H9 (cell line): ENCODE measurements at regions not wholly inside any gene's neighbourhood (a gene's known extent, or its start where the extent isn't known, plus 50 kb on each side); places are given as distances from the start of the nearest gene placed in this dataset.

Experiments used
- DNase-seq: peaks from one replicate; pipeline ENCODE4 v3.0.0-alpha.2; 2017
- H2AFZ ChIP-seq: one replicate; pipeline ENCODE4 v1.6.1; 2013; ENCODE audit warnings: mild to moderate bottlenecking, low read length, control low read depth, moderate library complexity
- H2AK5ac ChIP-seq: 2 replicates; pipeline ENCODE4 v1.6.1; 2013; ENCODE audit warnings: low read length, control low read depth, mixed read lengths; ENCODE audit not compliant: insufficient read length
- H2BK120ac ChIP-seq: one replicate; pipeline ENCODE4 v1.6.1; 2013; ENCODE audit warnings: low read depth, mild to moderate bottlenecking, low read length, control low read depth, inconsistent platforms; ENCODE audit not compliant: poor library complexity, severe bottlenecking
- H2BK12ac ChIP-seq: 2 replicates; pipeline ENCODE4 v1.6.1; 2013; ENCODE audit warnings: low read length, control low read depth, mixed read lengths, low read depth; ENCODE audit not compliant: insufficient read length
- H2BK15ac ChIP-seq: 2 replicates; pipeline ENCODE4 v1.6.1; 2013; ENCODE audit warnings: low read depth, low read length, control low read depth
- H2BK20ac ChIP-seq: one replicate; pipeline ENCODE4 v1.6.1; 2013; ENCODE audit warnings: low read depth, mild to moderate bottlenecking, low read length, control low read depth, inconsistent platforms; ENCODE audit not compliant: poor library complexity, severe bottlenecking
- H2BK5ac ChIP-seq: 2 replicates; pipeline ENCODE4 v1.6.1; 2013; ENCODE audit warnings: low read length, control low read depth, mixed read lengths; ENCODE audit not compliant: insufficient read length
- H3K14ac ChIP-seq: 2 replicates; pipeline ENCODE4 v1.6.1; 2013; ENCODE audit warnings: low read length, control low read depth; ENCODE audit not compliant: insufficient read depth
- H3K18ac ChIP-seq: 2 replicates; pipeline ENCODE4 v1.6.1; 2013; ENCODE audit warnings: low read depth, mild to moderate bottlenecking, mixed read lengths, low read length, control low read depth; ENCODE audit not compliant: insufficient read length
- H3K23ac ChIP-seq: 2 replicates; pipeline ENCODE4 v1.6.1; 2013; ENCODE audit warnings: low read length, control low read depth, mixed read lengths, low read depth; ENCODE audit not compliant: insufficient read length
- H3K23me2 ChIP-seq: 2 replicates; pipeline ENCODE4 v1.6.1; 2013; ENCODE audit warnings: low read depth, mild to moderate bottlenecking, mixed read lengths, low read length, control low read depth; ENCODE audit not compliant: insufficient read length, poor library complexity, severe bottlenecking
- H3K27ac ChIP-seq: 2 replicates; pipeline ENCODE4 v1.5.1; 2013; ENCODE audit warnings: low read length, control low read depth, mixed read lengths, low read depth; ENCODE audit not compliant: insufficient read length
- H3K27me3 ChIP-seq: 2 replicates; pipeline ENCODE4 v1.6.1; 2013; ENCODE audit warnings: low read length, control low read depth, inconsistent platforms; ENCODE audit not compliant: insufficient read depth
- H3K4ac ChIP-seq: 2 replicates; pipeline ENCODE4 v1.6.1; 2013; ENCODE audit warnings: low read depth, mild to moderate bottlenecking, control low read depth, inconsistent platforms, low read length, moderate library complexity
- H3K4me1 ChIP-seq: 2 replicates; pipeline ENCODE4 v1.6.1; 2013; ENCODE audit warnings: low read length, control low read depth, inconsistent platforms; ENCODE audit not compliant: insufficient read depth
- H3K4me2 ChIP-seq: 2 replicates; pipeline ENCODE4 v1.6.1; 2013; ENCODE audit warnings: low read length, control low read depth, mixed read lengths; ENCODE audit not compliant: insufficient read length, insufficient read depth
- H3K56ac ChIP-seq: 2 replicates; pipeline ENCODE4 v1.6.1; 2013; ENCODE audit warnings: low read depth, mild to moderate bottlenecking, mixed read lengths, low read length, control low read depth; ENCODE audit not compliant: insufficient read length
- H3K79me1 ChIP-seq: 2 replicates; pipeline ENCODE4 v1.6.1; 2013; ENCODE audit warnings: low read depth, mild to moderate bottlenecking, moderate library complexity, low read length, control low read depth, inconsistent platforms; ENCODE audit not compliant: insufficient read depth, poor library complexity, severe bottlenecking
- H3K79me2 ChIP-seq: 2 replicates; pipeline ENCODE4 v1.6.1; 2013; ENCODE audit warnings: low read length, control low read depth, inconsistent platforms; ENCODE audit not compliant: insufficient read depth
- H3K9ac ChIP-seq: 2 replicates; pipeline ENCODE4 v1.6.1; 2013; ENCODE audit warnings: low read length, control low read depth, mixed read lengths; ENCODE audit not compliant: insufficient read length; ENCODE audit errors: extremely low read depth
- H3K9me3 ChIP-seq: one replicate; pipeline ENCODE4 v1.6.1; 2013; ENCODE audit warnings: low read depth, low read length, inconsistent platforms; ENCODE audit not compliant: control insufficient read depth
- H3T11ph ChIP-seq: one replicate; pipeline ENCODE4 v1.6.1; 2013; ENCODE audit warnings: mild to moderate bottlenecking, low read length, control low read depth, inconsistent platforms
- H4K20me1 ChIP-seq: one replicate; pipeline ENCODE4 v1.6.1; 2013; ENCODE audit not compliant: control insufficient read depth, insufficient read length, insufficient read depth
- H4K5ac ChIP-seq: 2 replicates; pipeline ENCODE4 v1.6.1; 2013; ENCODE audit warnings: low read depth, mild to moderate bottlenecking, mixed read lengths, low read length, control low read depth; ENCODE audit not compliant: insufficient read length
- H4K8ac ChIP-seq: replicated peaks from 2 replicates; pipeline ENCODE4 v1.6.1; 2013; ENCODE audit warnings: low read length, control low read depth, mixed read lengths, low read depth; ENCODE audit not compliant: insufficient read length
- H4K91ac ChIP-seq: 2 replicates; pipeline ENCODE4 v1.6.1; 2013; ENCODE audit warnings: low read depth, mild to moderate bottlenecking, moderate library complexity, mixed read lengths, low read length, control low read depth; ENCODE audit not compliant: insufficient read length
- H3K27ac Mint-ChIP-seq, 3 experiments: 2 replicates in 2 of 3; 3 replicates in 1 of 3; pipeline ENCODE4 v1.8.0; 2020 to 2021; ENCODE audit warnings: mixed read lengths in 3 of 3, mild to moderate bottlenecking in 1 of 3, moderate library complexity in 1 of 3
- H3K27me3 Mint-ChIP-seq: 2 replicates; pipeline ENCODE4 v1.8.0; 2021; ENCODE audit warnings: low read depth, mild to moderate bottlenecking, moderate library complexity, mixed read lengths
- H3K36me3 Mint-ChIP-seq, 3 experiments: 2 replicates in 2 of 3; 3 replicates in 1 of 3; pipeline ENCODE4 v1.8.0; 2020 to 2021; ENCODE audit warnings: low read depth in 3 of 3, mixed read lengths in 3 of 3; ENCODE audit not compliant: insufficient read depth in 1 of 3
- H3K4me1 Mint-ChIP-seq, 2 experiments: 2 replicates each; pipeline ENCODE4 v1.8.0; 2020; ENCODE audit warnings: mixed read lengths in 2 of 2
- H3K4me3 Mint-ChIP-seq, 2 experiments: 2 replicates in 1 of 2; 3 replicates in 1 of 2; pipeline ENCODE4 v1.8.0; 2020 to 2021; ENCODE audit warnings: mild to moderate bottlenecking in 2 of 2, mixed read lengths in 2 of 2, moderate library complexity in 1 of 2
- H3K9me3 Mint-ChIP-seq, 2 experiments: 2 replicates in 1 of 2; 3 replicates in 1 of 2; pipeline ENCODE4 v1.8.0; 2020; ENCODE audit warnings: mild to moderate bottlenecking in 2 of 2, mixed read lengths in 2 of 2, moderate library complexity in 1 of 2
- CTCF ChIP-seq: fragments of 200-600 bp; sonication (generic); conservative IDR thresholded peaks from 3 replicates; pipeline ENCODE4 v1.8.0; 2021; ENCODE audit warnings: antibody characterized with exemption, mild to moderate bottlenecking
- WGBS: extraction: QIAGEN DNeasy Blood & Tissue Kit; methylation state at CpG from one replicate; pipeline ENCODE4 v1.1.7; 2013; ENCODE audit warnings: missing lambda C conversion rate, low lambda C conversion rate, mixed read lengths; ENCODE audit not compliant: insufficient read length; ENCODE audit errors: extremely low coverage; 5-methylcytosine and 5-hydroxymethylcytosine counted together

GRCh38 chr1:94686882-94687281, 133.3 kb upstream of the SLC44A3 start:
- Histone ChIP-seq H2AK5ac (no peak overlapping the region), H3K9ac (no peak overlapping the region), H3K4ac (no peak overlapping the region), H4K5ac (no peak overlapping the region), H4K20me1 (no peaks in the 10 kb centered on the region), H2BK5ac (no peak overlapping the region), H3K23ac (no peak overlapping the region), H3K56ac (no peak overlapping the region), H3T11ph (no peak overlapping the region), H4K91ac (no peak overlapping the region), H2BK20ac (no peak overlapping the region), H3K4me2 (no peak overlapping the region), H3K27me3 (no peaks in the 10 kb centered on the region), H2BK15ac (no peak overlapping the region), H2AFZ (no peak overlapping the region), H3K79me1 (no peaks in the 10 kb centered on the region), H3K79me2 (no peaks in the 10 kb centered on the region), H4K8ac (no peak overlapping the region), H3K9me3 (peaks cover 9% of the 10 kb centered on the region), H3K23me2 (no peaks in the 10 kb centered on the region), H3K18ac (no peak overlapping the region), H2BK120ac (no peak overlapping the region), H3K27ac (no peak overlapping the region), H3K14ac (no peak overlapping the region), H2BK12ac (no peak overlapping the region), H3K4me1 (peaks cover 8% of the 10 kb centered on the region; the same call in 1 of the 2 replicates)
- DNase-seq, result no peak
- TF ChIP-seq CTCF, result no peak
- WGBS, result no CpG with 5 or more reads among the region's 4 CpGs
- peaks cover 12 to 17% (median 17%) of the 10 kb centered on the region in 3 experiments for H3K36me3 Mint-ChIP-seq
- H3K27ac Mint-ChIP-seq, result no peak overlapping the region
- no peaks in the 10 kb centered on the region; the same call in none of the 2 replicates for H3K27me3 Mint-ChIP-seq
- peaks cover 32 to 40% of the 10 kb centered on the region in 2 experiments for H3K4me1 Mint-ChIP-seq
- peaks cover 13 to 14% of the 10 kb centered on the region in 2 experiments for H3K9me3 Mint-ChIP-seq
- no peak overlapping the region for H3K4me3 Mint-ChIP-seq
